GM21360 (cell line): ENCODE measurements at regions not wholly inside any gene's neighbourhood (a gene's known extent, or its start where the extent isn't known, plus 50 kb on each side); places are given as distances from the start of the nearest gene placed in this dataset.

ENCODE experiments used
- ATAC-seq: cut with Tn5 transposase; IDR thresholded peaks from one replicate; pipeline ENCODE4 v1.9.1; 2021; ENCODE audit warnings: mild to moderate bottlenecking, moderate library complexity; ENCODE audit not compliant: unreplicated experiment

- ATAC-seq, result no peak
These were observed 1960.5 kb upstream of the PIK3C3 start for GRCh38 chr18:39994498-39994897.

GRCh38 chr18:39991696-39992265, 1963.3 kb upstream of the PIK3C3 start:
- ATAC-seq, result no peak

- ATAC-seq, result no peak
These were observed 1964.5 kb upstream of the PIK3C3 start for GRCh38 chr18:39990540-39990939.

- no peak for ATAC-seq
These were observed 1978.3 kb upstream of the PIK3C3 start for GRCh38 chr18:39976771-39977170.

GRCh38 chr18:39972521-39972920, 1982.5 kb upstream of the PIK3C3 start:
- no peak for ATAC-seq

- ATAC-seq, result no peak
These were observed 1985.1 kb upstream of the PIK3C3 start for GRCh38 chr18:39969803-39970494.

GRCh38 chr18:39966275-39966674, 1988.8 kb upstream of the PIK3C3 start:
- ATAC-seq, result no peak

GRCh38 chr18:39962546-39962945, 1992.5 kb upstream of the PIK3C3 start:
- no peak for ATAC-seq

GRCh38 chr18:39960550-39960949, 1994.5 kb upstream of the PIK3C3 start:
- no peak for ATAC-seq

GRCh38 chr18:39959839-39960238, 1995.2 kb upstream of the PIK3C3 start:
- ATAC-seq, result no peak

GRCh38 chr18:39958876-39959275, 1996.2 kb upstream of the PIK3C3 start:
- no peak for ATAC-seq

- no peak for ATAC-seq
These were observed 2002.2 kb upstream of the PIK3C3 start for GRCh38 chr18:39952816-39953215.

GRCh38 chr18:39951142-39951720, 2003.8 kb upstream of the PIK3C3 start:
- ATAC-seq, result no peak

GRCh38 chr18:39946623-39947061, 2008.4 kb upstream of the PIK3C3 start:
- no peak for ATAC-seq

- ATAC-seq, result no peak
These were observed 2010.0 kb upstream of the PIK3C3 start for GRCh38 chr18:39945076-39945475.

- no peak for ATAC-seq
These were observed 2012.3 kb upstream of the PIK3C3 start for GRCh38 chr18:39942702-39943101.

GRCh38 chr18:39938676-39939608, 2016.1 kb upstream of the PIK3C3 start:
- ATAC-seq, result no peak

- ATAC-seq, result no peak
These were observed 2019.4 kb upstream of the PIK3C3 start for GRCh38 chr18:39935598-39935997.

- no peak for ATAC-seq
These were observed 2036.2 kb upstream of the PIK3C3 start for GRCh38 chr18:39918847-39919246.

- ATAC-seq, result no peak
These were observed 2041.2 kb upstream of the PIK3C3 start for GRCh38 chr18:39913672-39914366.

- no peak for ATAC-seq
These were observed 2043.3 kb upstream of the PIK3C3 start for GRCh38 chr18:39911716-39912115.
